ENCODE measurements at regions not wholly inside any gene's neighbourhood (a gene's known extent, or its start where the extent isn't known, plus 50 kb on each side); places are given as distances from the start of the nearest gene placed in this dataset.

- TF ChIP-seq, protein P1, sequence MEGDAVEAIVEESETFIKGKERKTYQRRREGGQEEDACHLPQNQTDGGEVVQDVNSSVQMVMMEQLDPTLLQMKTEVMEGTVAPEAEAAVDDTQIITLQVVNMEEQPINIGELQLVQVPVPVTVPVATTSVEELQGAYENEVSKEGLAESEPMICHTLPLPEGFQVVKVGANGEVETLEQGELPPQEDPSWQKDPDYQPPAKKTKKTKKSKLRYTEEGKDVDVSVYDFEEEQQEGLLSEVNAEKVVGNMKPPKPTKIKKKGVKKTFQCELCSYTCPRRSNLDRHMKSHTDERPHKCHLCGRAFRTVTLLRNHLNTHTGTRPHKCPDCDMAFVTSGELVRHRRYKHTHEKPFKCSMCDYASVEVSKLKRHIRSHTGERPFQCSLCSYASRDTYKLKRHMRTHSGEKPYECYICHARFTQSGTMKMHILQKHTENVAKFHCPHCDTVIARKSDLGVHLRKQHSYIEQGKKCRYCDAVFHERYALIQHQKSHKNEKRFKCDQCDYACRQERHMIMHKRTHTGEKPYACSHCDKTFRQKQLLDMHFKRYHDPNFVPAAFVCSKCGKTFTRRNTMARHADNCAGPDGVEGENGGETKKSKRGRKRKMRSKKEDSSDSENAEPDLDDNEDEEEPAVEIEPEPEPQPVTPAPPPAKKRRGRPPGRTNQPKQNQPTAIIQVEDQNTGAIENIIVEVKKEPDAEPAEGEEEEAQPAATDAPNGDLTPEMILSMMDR (conservative IDR thresholded peaks at IDR 0.05; ENCODE audit: low read depth, low read length), result no peak
- TF ChIP-seq EZH2 (IDR thresholded peaks at IDR 0.05; ENCODE audit: low read length, unreplicated experiment), result no peak
Measured at GRCh38 chrX:98067611-98068010, 1183.9 kb downstream of the RPA4 start.
